HFF-Myc (cell line): ENCODE measurements at regions not wholly inside any gene's neighbourhood (a gene's known extent, or its start where the extent isn't known, plus 50 kb on each side); places are given as distances from the start of the nearest gene placed in this dataset.

Experiments
- DNase-seq: peaks from one replicate; pipeline ENCODE4 v3.0.0-alpha.2; 2011; ENCODE audit warnings: low read depth; ENCODE audit errors: extremely low read depth
- H3K4me3 ChIP-seq: replicated peaks from 2 replicates; pipeline ENCODE4 v1.5.1; 2011; ENCODE audit warnings: low read depth, mild to moderate bottlenecking, control low read depth, low read length
- TF ChIP-seq, protein P1 (sequence below): IDR thresholded peaks from 2 replicates; pipeline ENCODE4 v1.5.1; 2012; ENCODE audit warnings: mild to moderate bottlenecking, low read depth, low read length, control low read depth; ENCODE audit errors: missing control alignments

DNA sequence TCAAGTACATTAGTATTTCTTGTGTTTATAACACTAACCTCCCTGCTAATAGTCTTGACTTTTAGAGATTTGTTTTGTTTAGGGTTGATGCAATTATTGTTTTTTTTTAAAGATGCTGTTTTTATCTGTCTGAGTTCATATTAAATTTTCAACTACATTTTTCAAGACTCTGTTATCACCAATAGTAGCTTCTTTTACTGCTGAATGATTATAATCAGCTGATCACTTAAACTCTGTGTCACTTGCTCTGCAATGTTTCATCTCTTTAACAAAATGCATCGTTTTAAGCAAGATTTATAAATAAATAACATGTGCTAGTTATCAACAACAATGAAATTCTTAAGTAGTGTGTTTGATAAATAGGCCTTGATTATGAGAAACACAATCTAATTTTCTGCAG, 920.9 kb upstream of the PCDH20 start:
- TF ChIP-seq, protein P1, sequence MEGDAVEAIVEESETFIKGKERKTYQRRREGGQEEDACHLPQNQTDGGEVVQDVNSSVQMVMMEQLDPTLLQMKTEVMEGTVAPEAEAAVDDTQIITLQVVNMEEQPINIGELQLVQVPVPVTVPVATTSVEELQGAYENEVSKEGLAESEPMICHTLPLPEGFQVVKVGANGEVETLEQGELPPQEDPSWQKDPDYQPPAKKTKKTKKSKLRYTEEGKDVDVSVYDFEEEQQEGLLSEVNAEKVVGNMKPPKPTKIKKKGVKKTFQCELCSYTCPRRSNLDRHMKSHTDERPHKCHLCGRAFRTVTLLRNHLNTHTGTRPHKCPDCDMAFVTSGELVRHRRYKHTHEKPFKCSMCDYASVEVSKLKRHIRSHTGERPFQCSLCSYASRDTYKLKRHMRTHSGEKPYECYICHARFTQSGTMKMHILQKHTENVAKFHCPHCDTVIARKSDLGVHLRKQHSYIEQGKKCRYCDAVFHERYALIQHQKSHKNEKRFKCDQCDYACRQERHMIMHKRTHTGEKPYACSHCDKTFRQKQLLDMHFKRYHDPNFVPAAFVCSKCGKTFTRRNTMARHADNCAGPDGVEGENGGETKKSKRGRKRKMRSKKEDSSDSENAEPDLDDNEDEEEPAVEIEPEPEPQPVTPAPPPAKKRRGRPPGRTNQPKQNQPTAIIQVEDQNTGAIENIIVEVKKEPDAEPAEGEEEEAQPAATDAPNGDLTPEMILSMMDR: no peak
- no peak overlapping the region for H3K4me3 ChIP-seq
- no peak for DNase-seq

DNA sequence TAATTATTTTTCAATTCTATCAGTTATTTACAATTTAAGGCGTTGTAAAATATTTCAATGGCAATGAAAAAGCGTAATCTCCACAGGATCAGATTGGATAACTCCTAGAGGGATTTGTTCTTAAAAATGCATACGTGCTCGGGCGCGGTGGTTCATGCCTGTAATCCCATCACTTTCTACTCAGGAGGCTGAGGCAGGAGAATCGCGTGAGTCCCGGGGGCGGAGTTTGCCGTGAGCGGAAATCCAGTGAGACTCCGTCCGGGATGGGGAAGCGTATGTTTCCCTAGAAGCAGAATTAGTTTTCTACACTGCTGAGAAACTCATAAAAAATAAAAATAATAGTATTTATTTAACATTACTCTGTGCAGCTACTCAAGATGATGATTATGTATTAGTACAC, 917.8 kb upstream of the PCDH20 start:
- no peak for DNase-seq
- TF ChIP-seq, protein P1: no peak

DNA sequence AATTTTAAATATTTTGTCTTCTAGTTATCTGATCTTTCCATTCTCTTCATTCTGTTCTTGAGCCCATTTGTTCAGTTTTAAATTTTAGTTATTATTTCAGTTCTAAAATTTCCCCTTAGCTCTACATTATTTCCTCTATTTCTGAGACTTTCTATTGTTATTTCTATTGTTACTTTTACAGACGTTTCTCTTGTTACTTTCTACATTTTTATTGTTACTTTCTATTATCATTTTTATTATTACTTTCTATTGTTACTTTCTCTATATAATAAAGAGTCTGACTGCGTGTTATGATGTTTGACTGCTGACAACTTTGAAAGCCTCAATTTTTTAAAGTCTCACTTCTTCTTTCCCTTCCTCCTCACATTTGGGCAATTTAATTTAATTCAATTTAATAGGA, 915.7 kb upstream of the PCDH20 start:
- no peak overlapping the region for H3K4me3 ChIP-seq
- DNase-seq: no peak
- TF ChIP-seq, protein P1: no peak

More for the DNA sequence above, 917.8 kb upstream of the PCDH20 start:
- no peak overlapping the region for H3K4me3 ChIP-seq

DNA sequence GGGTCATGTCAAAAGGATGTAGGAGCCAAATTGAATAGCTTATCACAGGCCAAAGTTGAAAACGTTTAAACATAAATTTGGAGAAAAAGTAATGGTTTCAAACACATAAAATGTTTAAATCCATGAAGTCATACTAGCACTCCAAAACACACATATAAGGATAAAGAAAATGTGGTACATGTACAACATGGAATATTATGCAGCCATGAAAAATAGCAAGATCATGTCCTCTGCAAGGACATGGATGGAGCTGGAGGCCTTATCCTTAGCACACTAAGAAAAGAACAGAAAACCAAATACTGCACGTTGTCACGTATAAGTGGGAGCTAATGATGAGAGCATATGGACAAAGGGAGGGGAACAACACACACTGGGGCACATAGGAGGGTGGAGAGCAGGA, 911.7 kb upstream of the PCDH20 start:
- DNase-seq: no peak
- TF ChIP-seq, protein P1: no peak
- no peak overlapping the region for H3K4me3 ChIP-seq

DNA sequence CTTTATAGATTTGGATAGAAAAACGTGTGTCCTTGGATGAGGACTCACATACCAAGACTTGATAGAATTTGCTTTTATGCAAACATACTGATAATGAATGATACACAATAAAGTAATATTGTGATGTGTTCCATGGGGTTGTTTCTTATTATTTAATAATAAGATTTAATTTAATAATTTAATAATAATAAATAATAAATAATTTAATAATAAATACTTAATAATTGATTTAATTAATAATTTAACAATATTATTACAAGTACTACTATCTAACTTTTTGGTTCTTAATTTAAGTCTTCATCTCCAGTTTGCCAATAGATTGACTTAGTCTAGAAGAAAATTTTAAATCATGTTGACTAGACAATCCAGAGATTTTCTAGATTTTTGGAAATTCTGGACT, 909.2 kb upstream of the PCDH20 start:
- no peak for DNase-seq
- TF ChIP-seq, protein P1: no peak
- no peak overlapping the region for H3K4me3 ChIP-seq

DNA sequence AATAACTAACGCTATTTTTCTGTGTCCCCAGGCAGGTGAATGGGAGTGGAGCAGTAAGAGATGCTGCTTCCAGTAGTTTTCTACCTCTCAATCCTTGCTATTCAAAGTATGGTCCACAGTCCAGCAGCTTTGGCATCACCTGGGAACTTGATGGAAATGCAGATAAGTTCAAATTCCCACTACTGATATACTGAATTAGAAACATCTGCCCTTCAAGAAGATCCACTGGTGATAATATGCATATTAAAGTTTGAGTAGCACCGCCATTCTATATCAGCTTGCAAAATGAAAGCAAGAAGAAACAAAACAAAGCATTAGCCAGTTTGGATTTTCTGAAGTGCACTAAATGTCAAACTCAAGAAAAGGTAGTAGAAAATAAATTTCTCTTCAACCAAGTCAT, 906.2 kb upstream of the PCDH20 start:
- H3K4me3 ChIP-seq: no peak overlapping the region
- no peak for DNase-seq
- TF ChIP-seq, protein P1: no peak

DNA sequence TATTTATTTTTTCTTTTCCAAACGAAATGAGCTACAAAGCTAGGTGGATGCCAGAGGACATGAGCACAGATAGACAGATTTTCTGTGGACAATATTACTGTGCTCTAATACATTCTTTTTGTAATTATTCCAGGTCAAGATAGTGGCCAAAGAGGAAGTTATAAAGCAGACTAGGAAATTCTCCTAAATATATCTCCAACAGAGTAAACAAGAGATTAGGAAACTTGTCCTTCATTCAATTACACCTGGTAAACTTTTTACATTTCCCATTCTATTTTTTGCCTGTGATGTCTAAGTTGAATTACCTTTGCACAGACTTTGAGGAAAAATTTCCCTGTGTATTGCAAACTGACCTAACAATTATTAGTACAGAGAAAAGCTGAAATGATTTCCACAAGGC, 905.5 kb upstream of the PCDH20 start:
- no peak for DNase-seq
- TF ChIP-seq, protein P1: no peak
- H3K4me3 ChIP-seq: no peak overlapping the region
